Panc1 (cell line): ENCODE measurements at regions not wholly inside any gene's neighbourhood (a gene's known extent, or its start where the extent isn't known, plus 50 kb on each side); places are given as distances from the start of the nearest gene placed in this dataset.

Experiments
- ATAC-seq: fragments of 200-7000 bp; cut with Tn5 transposase; 2 replicates; pipeline ENCODE4 v1.9.1; 2020; ENCODE audit warnings: mild to moderate bottlenecking, moderate library complexity
- BruUV-seq: library from RNA; stranded (reverse); fragments of 400-500 nt; replicated peaks from 2 replicates; lab custom pipeline; 2021; lab: Mats Ljungman, UMichigan
- CTCF ChIA-PET: fragments of 300-600 bp; sonication (Branson Sonifier 250); formaldehyde crosslinking; loops from one replicate; lab custom pipeline; 2022; ENCODE audit warnings: antibody characterized with exemption; lab: Charles Lee
- POLR2A ChIA-PET: fragments of 300-600 bp; sonication (Branson Sonifier 250); formaldehyde crosslinking; loops from one replicate; lab custom pipeline; 2022; ENCODE audit warnings: antibody characterized with exemption; lab: Charles Lee
- DNase-seq: peaks from one replicate; pipeline ENCODE4 v3.0.0-alpha.2; 2010; ENCODE audit warnings: low read depth, low spot score
- H3K27ac ChIP-seq: 2 replicates; pipeline ENCODE4 v1.5.1; 2011; ENCODE audit warnings: mild to moderate bottlenecking, low read length, inconsistent platforms
- H3K27me3 ChIP-seq: fragments of 200-500 bp; sonication (Bioruptor generic); 2 replicates; pipeline ENCODE4 v1.6.0; 2014; ENCODE audit warnings: low read length, inconsistent platforms; ENCODE audit not compliant: control insufficient read depth, insufficient read depth
- H3K36me3 ChIP-seq: fragments of 200-500 bp; sonication (Bioruptor generic); 2 replicates; pipeline ENCODE4 v1.5.1; 2014; ENCODE audit warnings: inconsistent platforms, mild to moderate bottlenecking, low read length, moderate library complexity; ENCODE audit not compliant: control insufficient read depth, insufficient read depth
- H3K4me1 ChIP-seq: 2 replicates; pipeline ENCODE4 v1.5.1; 2011; ENCODE audit warnings: inconsistent platforms, mild to moderate bottlenecking, low read length, moderate library complexity; ENCODE audit not compliant: control insufficient read depth, insufficient read depth
- H3K4me3 ChIP-seq, 2 experiments: 2 replicates each; pipeline ENCODE4 v1.5.1; 2011 to 2012; ENCODE audit warnings: low read depth in 2 of 2, low read length in 2 of 2, mild to moderate bottlenecking in 2 of 2, inconsistent platforms in 1 of 2, moderate library complexity in 1 of 2
- H3K9me3 ChIP-seq: fragments of 200-500 bp; sonication (Bioruptor generic); 2 replicates; pipeline ENCODE4 v1.5.1; 2014; ENCODE audit warnings: low read depth, mild to moderate bottlenecking, inconsistent platforms, low read length, moderate library complexity; ENCODE audit not compliant: control insufficient read depth, insufficient read depth
- CTCF ChIP-seq: fragments of 450-650 bp; IDR thresholded peaks from 2 replicates; pipeline ENCODE4 v1.5.1; 2017; ENCODE audit warnings: mild to moderate bottlenecking
- POLR2AphosphoS5 ChIP-seq: IDR thresholded peaks from 2 replicates; pipeline ENCODE4 v1.6.1; 2012; ENCODE audit warnings: mild to moderate bottlenecking, low read depth, low read length, moderate library complexity
- REST ChIP-seq, 2 experiments: IDR thresholded peaks; 2 replicates each; pipeline ENCODE4 v1.6.1; 2011 to 2012; ENCODE audit warnings: low read depth in 2 of 2, control low read depth in 1 of 2, low read length in 1 of 2, mild to moderate bottlenecking in 1 of 2, moderate library complexity in 1 of 2; ENCODE audit not compliant: insufficient read depth in 1 of 2
- SIN3A ChIP-seq: IDR thresholded peaks from 2 replicates; pipeline ENCODE4 v1.6.1; 2012; ENCODE audit warnings: low read depth, mild to moderate bottlenecking, low read length, moderate library complexity, borderline replicate concordance; ENCODE audit not compliant: insufficient read depth
- in situ Hi-C: cut with HindIII; loops from 2 replicates; pipeline ENCODE4 v1.10.0; 2016; ENCODE audit warnings: low sequenced_read_pairs, low pct_unique_long_range_greater_than_20kb
- intact Hi-C: fragments of 100-400 bp; cut with micrococcal nuclease; formaldehyde crosslinking; loops from one replicate; pipeline ENCODE4 v1.10.0; 2022; ENCODE audit not compliant: unreplicated experiment

- intact Hi-C loops, result no loop called here
- DNase-seq, result no peak
- ChIA-PET CTCF (no interaction called here), POLR2A (no interaction called here)
- Histone ChIP-seq H3K27ac (peak overlapping the region; percentile 26; the same call in 1 of the 2 replicates), H3K27me3 (no peaks in the 10 kb centered on the region), H3K4me3 (no peak overlapping the region), H3K9me3 (no peaks in the 10 kb centered on the region), H3K4me1 (peaks cover 43% of the 10 kb centered on the region), H3K36me3 (no peaks in the 10 kb centered on the region)
- in situ Hi-C loops, result no loop called here
- no TSS peak for BruUV-seq
- no peak for TF ChIP-seq SIN3A
- TF ChIP-seq CTCF, result peak; percentile 79
- peak; percentile 81 for ATAC-seq
Measured at GRCh38 chr6:56764081-56764566, 121.4 kb upstream of the DST start.

GRCh38 chr6:56761651-56762050 is 119.0 kb upstream of the DST start:
- H3K36me3 ChIP-seq, result no peaks in the 10 kb centered on the region
- intact Hi-C loops, result no loop called here
- no peak for ATAC-seq

More at GRCh38 chr6:56761651-56762050, 119.0 kb upstream of the DST start:
- Histone ChIP-seq H3K4me3 (no peak overlapping the region), H3K9me3 (no peaks in the 10 kb centered on the region), H3K4me1 (peaks cover 60% of the 10 kb centered on the region), H3K27me3 (no peaks in the 10 kb centered on the region), H3K27ac (no peak overlapping the region)
- DNase-seq, result no peak
- POLR2A ChIA-PET, result no interaction called here
- BruUV-seq, result no TSS peak
- no peak for TF ChIP-seq SIN3A
- TF ChIP-seq POLR2AphosphoS5, result no peak
- no peak for TF ChIP-seq REST (IDR thresholded peaks at IDR 0.05; ENCODE audit: insufficient read depth in 1 of 2, low read depth in 2 of 2, low read length in 1 of 2)
- in situ Hi-C loops, result no loop called here
- CTCF ChIA-PET, result no interaction called here
